Stimulated activated CD4-positive, alpha-beta T cell treated with anti-CD3 and anti-CD28 coated beads, Interleukin-4, amount 100 ng/mL, for 24 hours (primary cell): ENCODE measurements at regions not wholly inside any gene's neighbourhood (a gene's known extent, or its start where the extent isn't known, plus 50 kb on each side); places are given as distances from the start of the nearest gene placed in this dataset.
"Not testable (repeated sequence)": the region's sequence is repeated elsewhere in the genome, so short reads cannot be mapped to it uniquely, and the experiment has no call there.

ENCODE experiments used
- DNase-seq: peaks from one replicate; pipeline ENCODE4 v3.0.0-alpha.2; 2020

GRCh38 chr5:39671561-39671961, 246.8 kb upstream of the DAB2 start:
- DNase-seq: no peak

- DNase-seq: no peak
These were observed 246.2 kb upstream of the DAB2 start for GRCh38 chr5:39670955-39671354.

- DNase-seq: no peak
These were observed 245.6 kb upstream of the DAB2 start for GRCh38 chr5:39670391-39670790.

- DNase-seq: no peak
These were observed 244.2 kb upstream of the DAB2 start for GRCh38 chr5:39668980-39669379.

GRCh38 chr5:39665328-39665727, 240.5 kb upstream of the DAB2 start:
- DNase-seq: no peak

- DNase-seq: no peak
These were observed 238.2 kb upstream of the DAB2 start for GRCh38 chr5:39662945-39663344.

GRCh38 chr5:39661026-39661779, 236.4 kb upstream of the DAB2 start:
- DNase-seq: no peak

- DNase-seq: no peak
These were observed 235.2 kb upstream of the DAB2 start for GRCh38 chr5:39660020-39660419.

- DNase-seq: no peak
These were observed 234.1 kb upstream of the DAB2 start for GRCh38 chr5:39658866-39659265.

GRCh38 chr5:39657943-39658342, 233.2 kb upstream of the DAB2 start:
- DNase-seq: no peak

GRCh38 chr5:39656600-39656999, 231.8 kb upstream of the DAB2 start:
- DNase-seq: no peak

GRCh38 chr5:39654715-39655114, 229.9 kb upstream of the DAB2 start:
- no peak for DNase-seq

- DNase-seq: not testable (repeated sequence)
These were observed 227.7 kb upstream of the DAB2 start for GRCh38 chr5:39652481-39652880.

- no peak for DNase-seq
These were observed 227.3 kb upstream of the DAB2 start for GRCh38 chr5:39652036-39652435.

GRCh38 chr5:39650008-39650762, 225.4 kb upstream of the DAB2 start:
- no peak for DNase-seq

GRCh38 chr5:39648848-39649227, 224.1 kb upstream of the DAB2 start:
- DNase-seq: no peak

GRCh38 chr5:39648085-39648847, 223.5 kb upstream of the DAB2 start:
- DNase-seq: no peak

- no peak for DNase-seq
These were observed 215.8 kb upstream of the DAB2 start for GRCh38 chr5:39640552-39640951.

GRCh38 chr5:39639618-39640089, 214.9 kb upstream of the DAB2 start:
- no peak for DNase-seq

GRCh38 chr5:39638813-39639212, 214.0 kb upstream of the DAB2 start:
- no peak for DNase-seq

- DNase-seq: no peak
These were observed 208.3 kb upstream of the DAB2 start for GRCh38 chr5:39633057-39633456.

- DNase-seq: no peak
These were observed 207.2 kb upstream of the DAB2 start for GRCh38 chr5:39631958-39632357.

- DNase-seq: no peak
These were observed 205.2 kb upstream of the DAB2 start for GRCh38 chr5:39629946-39630345.

- no peak for DNase-seq
These were observed 203.6 kb upstream of the DAB2 start for GRCh38 chr5:39628348-39628747.
